ENCODE measurements at regions not wholly inside any gene's neighbourhood (a gene's known extent, or its start where the extent isn't known, plus 50 kb on each side); places are given as distances from the start of the nearest gene placed in this dataset.

- no peaks in the 10 kb centered on the region for H3K27me3 Mint-ChIP-seq (ENCODE audit: unreplicated experiment)
- intact Hi-C loops (cut with micrococcal nuclease; ENCODE audit: unreplicated experiment): loop anchor here (5.0 to 10.0 kb wide), 3 partner anchors 55 to 190 kb away; partner anchors contain the start of gene DOCK9
- H3K36me3 Mint-ChIP-seq (ENCODE audit: insufficient read depth, unreplicated experiment): no peaks in the 10 kb centered on the region
- BruUV-seq (replicated peaks): no TSS peak
- H3K9me3 Mint-ChIP-seq (ENCODE audit: low read depth, unreplicated experiment): no peaks in the 10 kb centered on the region
- H3K4me1 Mint-ChIP-seq (ENCODE audit: low read depth, unreplicated experiment): peaks cover 7% of the 10 kb centered on the region
- CTCF ChIA-PET: interaction anchor here (0.7 kb wide), 1 partner anchor 262 kb away, joined by 9 read pairs; no protein-coding TSS in a partner anchor
- DNase-seq: no peak
- H3K27ac Mint-ChIP-seq (ENCODE audit: unreplicated experiment): no peak overlapping the region
- TF ChIP-seq, protein P1, sequence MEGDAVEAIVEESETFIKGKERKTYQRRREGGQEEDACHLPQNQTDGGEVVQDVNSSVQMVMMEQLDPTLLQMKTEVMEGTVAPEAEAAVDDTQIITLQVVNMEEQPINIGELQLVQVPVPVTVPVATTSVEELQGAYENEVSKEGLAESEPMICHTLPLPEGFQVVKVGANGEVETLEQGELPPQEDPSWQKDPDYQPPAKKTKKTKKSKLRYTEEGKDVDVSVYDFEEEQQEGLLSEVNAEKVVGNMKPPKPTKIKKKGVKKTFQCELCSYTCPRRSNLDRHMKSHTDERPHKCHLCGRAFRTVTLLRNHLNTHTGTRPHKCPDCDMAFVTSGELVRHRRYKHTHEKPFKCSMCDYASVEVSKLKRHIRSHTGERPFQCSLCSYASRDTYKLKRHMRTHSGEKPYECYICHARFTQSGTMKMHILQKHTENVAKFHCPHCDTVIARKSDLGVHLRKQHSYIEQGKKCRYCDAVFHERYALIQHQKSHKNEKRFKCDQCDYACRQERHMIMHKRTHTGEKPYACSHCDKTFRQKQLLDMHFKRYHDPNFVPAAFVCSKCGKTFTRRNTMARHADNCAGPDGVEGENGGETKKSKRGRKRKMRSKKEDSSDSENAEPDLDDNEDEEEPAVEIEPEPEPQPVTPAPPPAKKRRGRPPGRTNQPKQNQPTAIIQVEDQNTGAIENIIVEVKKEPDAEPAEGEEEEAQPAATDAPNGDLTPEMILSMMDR (IDR thresholded peaks at IDR 0.05; ENCODE audit: unreplicated experiment): no peak
- H3K4me3 Mint-ChIP-seq (ENCODE audit: low read depth, unreplicated experiment): no peak overlapping the region
These were observed 54.0 kb upstream of the DOCK9 start for GRCh38 chr13:99031832-99032231.

DNA sequence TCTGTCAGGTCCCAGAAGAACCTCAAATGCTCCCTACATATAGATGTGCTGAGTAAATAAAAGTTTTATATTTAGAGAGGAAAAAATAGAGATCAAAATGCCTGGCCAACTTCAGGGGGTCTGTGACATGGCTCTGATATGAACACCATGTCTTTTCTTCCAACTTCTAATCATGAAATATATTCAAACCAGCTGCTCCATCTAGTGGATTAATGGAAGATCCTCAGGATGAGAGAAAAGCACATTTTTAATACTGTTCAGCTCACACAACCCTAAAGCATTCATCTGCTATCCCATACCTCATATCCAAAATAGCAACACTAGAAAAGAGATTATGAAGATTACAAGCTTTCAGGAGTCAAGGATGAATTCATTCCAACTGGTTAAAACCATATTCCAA is 56.0 kb upstream of the DOCK9 start:
- no TSS peak for BruUV-seq (replicated peaks)
- Mint-ChIP-seq H3K27me3 (ENCODE audit: unreplicated experiment) (no peaks in the 10 kb centered on the region), H3K36me3 (ENCODE audit: insufficient read depth, unreplicated experiment) (no peaks in the 10 kb centered on the region), H3K4me3 (ENCODE audit: low read depth, unreplicated experiment) (no peak overlapping the region), H3K27ac (ENCODE audit: unreplicated experiment) (no peak overlapping the region), H3K9me3 (ENCODE audit: low read depth, unreplicated experiment) (no peaks in the 10 kb centered on the region), H3K4me1 (ENCODE audit: low read depth, unreplicated experiment) (peaks cover 7% of the 10 kb centered on the region)
- TF ChIP-seq, protein P1 (IDR thresholded peaks at IDR 0.05; ENCODE audit: unreplicated experiment): no peak
- no peak for DNase-seq
- intact Hi-C loops (cut with micrococcal nuclease; ENCODE audit: unreplicated experiment): loop anchor here (5.0 to 10.0 kb wide), 3 partner anchors 57 to 192 kb away; partner anchors contain the start of gene DOCK9
- CTCF ChIA-PET: interaction anchor here (0.7 to 1.1 kb wide), 2 partner anchors 145 to 232 kb away, joined by 3 read pairs; no protein-coding TSS in a partner anchor

- Mint-ChIP-seq H3K27ac (ENCODE audit: unreplicated experiment) (no peak overlapping the region), H3K27me3 (ENCODE audit: unreplicated experiment) (no peaks in the 10 kb centered on the region), H3K4me1 (ENCODE audit: low read depth, unreplicated experiment) (peaks cover 7% of the 10 kb centered on the region), H3K36me3 (ENCODE audit: insufficient read depth, unreplicated experiment) (no peaks in the 10 kb centered on the region), H3K9me3 (ENCODE audit: low read depth, unreplicated experiment) (no peaks in the 10 kb centered on the region), H3K4me3 (ENCODE audit: low read depth, unreplicated experiment) (no peak overlapping the region)
- intact Hi-C loops (cut with micrococcal nuclease; ENCODE audit: unreplicated experiment): loop anchor here (5.0 to 10.0 kb wide), 3 partner anchors 57 to 192 kb away; partner anchors contain the start of gene DOCK9
- no TSS peak for BruUV-seq (replicated peaks)
- TF ChIP-seq, protein P1 (IDR thresholded peaks at IDR 0.05; ENCODE audit: unreplicated experiment): no peak
- CTCF ChIA-PET: no interaction called here
- no peak for DNase-seq
These were observed 56.6 kb upstream of the DOCK9 start for GRCh38 chr13:99034333-99035085.

DNA sequence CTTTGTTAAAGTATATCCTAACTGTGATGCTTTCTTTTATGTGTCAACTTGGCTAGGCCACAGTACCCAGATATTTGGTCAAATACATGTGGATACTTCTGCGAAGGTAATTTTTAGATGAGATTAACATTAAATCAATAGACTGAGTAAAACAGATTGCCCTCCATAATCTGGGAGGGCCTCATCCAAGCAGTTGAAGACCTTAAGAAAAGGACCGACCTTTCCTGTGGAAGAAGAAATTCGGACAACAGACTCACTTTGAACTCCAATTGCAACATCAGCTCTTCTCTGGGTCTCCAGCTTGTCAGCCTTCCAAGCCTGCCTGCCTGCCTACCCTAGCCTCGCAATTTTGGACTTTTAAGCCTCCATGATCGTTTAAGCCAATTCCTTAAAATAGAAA is 57.9 kb upstream of the DOCK9 start:
- Mint-ChIP-seq H3K36me3 (ENCODE audit: insufficient read depth, unreplicated experiment) (no peaks in the 10 kb centered on the region), H3K27me3 (ENCODE audit: unreplicated experiment) (no peaks in the 10 kb centered on the region), H3K4me3 (ENCODE audit: low read depth, unreplicated experiment) (no peak overlapping the region), H3K27ac (ENCODE audit: unreplicated experiment) (no peak overlapping the region), H3K9me3 (ENCODE audit: low read depth, unreplicated experiment) (no peaks in the 10 kb centered on the region), H3K4me1 (ENCODE audit: low read depth, unreplicated experiment) (peaks cover 7% of the 10 kb centered on the region)
- intact Hi-C loops (cut with micrococcal nuclease; ENCODE audit: unreplicated experiment): loop anchor here (10.0 kb wide), 1 partner anchor 121 kb away; no protein-coding TSS in a partner anchor
- BruUV-seq (replicated peaks): no TSS peak
- DNase-seq: no peak
- TF ChIP-seq, protein P1 (IDR thresholded peaks at IDR 0.05; ENCODE audit: unreplicated experiment): no peak
- CTCF ChIA-PET: no interaction called here

Measured in Calu3 (cell line).